ENCODE measurements at regions not wholly inside any gene's neighbourhood (a gene's known extent, or its start where the extent isn't known, plus 50 kb on each side); places are given as distances from the start of the nearest gene placed in this dataset.

GRCh38 chr1:221812088-221812752 is 70.3 kb upstream of the DUSP10 start:
- intact Hi-C loops (cut with DNase I, micrococcal nuclease), result no loop called here
- ATAC-seq (no peak), DNase-seq (no peak)

- intact Hi-C loops (cut with DNase I, micrococcal nuclease), result no loop called here
- DNase-seq, result no peak
- no peak for ATAC-seq
Observed at GRCh38 chr1:221810406-221810805, 68.5 kb upstream of the DUSP10 start.

- intact Hi-C loops (cut with DNase I, micrococcal nuclease), result no loop called here
- ATAC-seq (no peak), DNase-seq (no peak)
Observed at GRCh38 chr1:221809091-221810029, 67.5 kb upstream of the DUSP10 start.

GRCh38 chr1:221806984-221807383 is 65.1 kb upstream of the DUSP10 start:
- DNase-seq, result no peak
- intact Hi-C loops (cut with DNase I, micrococcal nuclease), result no loop called here
- ATAC-seq, result no peak

- ATAC-seq (no peak), DNase-seq (no peak)
- intact Hi-C loops (cut with DNase I, micrococcal nuclease), result no loop called here
Observed at GRCh38 chr1:221806236-221806635, 64.3 kb upstream of the DUSP10 start.

- intact Hi-C loops (cut with DNase I, micrococcal nuclease), result no loop called here
- DNase-seq, result no peak
- no peak for ATAC-seq
Observed at GRCh38 chr1:221805121-221805520, 63.2 kb upstream of the DUSP10 start.

GRCh38 chr1:221804303-221804702 is 62.4 kb upstream of the DUSP10 start:
- ATAC-seq (no peak), DNase-seq (no peak)
- intact Hi-C loops (cut with DNase I, micrococcal nuclease), result no loop called here

GRCh38 chr1:221801773-221802516 is 60.1 kb upstream of the DUSP10 start:
- DNase-seq, result no peak
- intact Hi-C loops (cut with DNase I, micrococcal nuclease), result no loop called here
- ATAC-seq, result no peak

GRCh38 chr1:221801251-221801661 is 59.4 kb upstream of the DUSP10 start:
- intact Hi-C loops (cut with DNase I, micrococcal nuclease), result no loop called here
- no peak for ATAC-seq
- DNase-seq, result no peak

- no peak for ATAC-seq
- no peak for DNase-seq
- intact Hi-C loops (cut with DNase I, micrococcal nuclease), result no loop called here
Observed at GRCh38 chr1:221800831-221801230, 58.9 kb upstream of the DUSP10 start.

- DNase-seq (no peak), ATAC-seq (no peak)
- intact Hi-C loops (cut with DNase I, micrococcal nuclease), result no loop called here
Observed at GRCh38 chr1:221797506-221797905, 55.6 kb upstream of the DUSP10 start.

- no peak for DNase-seq
- intact Hi-C loops (cut with DNase I, micrococcal nuclease), result no loop called here
Observed at GRCh38 chr1:221796700-221797099, 54.8 kb upstream of the DUSP10 start.

GRCh38 chr1:221795380-221795779 is 53.5 kb upstream of the DUSP10 start:
- DNase-seq, result no peak
- ATAC-seq, result no peak
- intact Hi-C loops (cut with DNase I, micrococcal nuclease), result no loop called here

More at GRCh38 chr1:221796700-221797099, 54.8 kb upstream of the DUSP10 start:
- ATAC-seq, result no peak

- no peak for DNase-seq
- ATAC-seq, result no peak
- intact Hi-C loops (cut with DNase I, micrococcal nuclease), result no loop called here
Observed at GRCh38 chr1:221794935-221795334, 53.0 kb upstream of the DUSP10 start.

GRCh38 chr1:221794079-221794670 is 52.3 kb upstream of the DUSP10 start:
- intact Hi-C loops (cut with DNase I, micrococcal nuclease), result no loop called here
- no peak for ATAC-seq
- DNase-seq, result no peak

- no peak for ATAC-seq
- no peak for DNase-seq
- intact Hi-C loops (cut with DNase I, micrococcal nuclease), result no loop called here
Observed at GRCh38 chr1:221793439-221794078, 51.7 kb upstream of the DUSP10 start.

GRCh38 chr1:221791846-221792245 is 50.0 kb upstream of the DUSP10 start:
- ATAC-seq (no peak), DNase-seq (no peak)
- intact Hi-C loops (cut with DNase I, micrococcal nuclease), result no loop called here
